IMR-90 (cell line): ENCODE measurements at regions not wholly inside any gene's neighbourhood (a gene's known extent, or its start where the extent isn't known, plus 50 kb on each side); places are given as distances from the start of the nearest gene placed in this dataset.

Source experiments
- ATAC-seq: fragments of 200-7000 bp; cut with Tn5 transposase; 2 replicates; pipeline ENCODE4 v1.9.1; 2020; ENCODE audit warnings: low read depth, mild to moderate bottlenecking, moderate library complexity
- BruUV-seq: library from RNA; stranded (reverse); fragments of 400-500 nt; replicated peaks from 2 replicates; lab custom pipeline; 2021; lab: Mats Ljungman, UMichigan
- CTCF ChIA-PET: fragments of 300-600 bp; formaldehyde crosslinking; extraction: SDS; loops from one replicate; lab custom pipeline; 2021; ENCODE audit warnings: antibody characterized with exemption; lab: Yijun Ruan, JAX
- POLR2A ChIA-PET: fragments of 300-600 bp; sonication (Branson Sonifier 250); formaldehyde crosslinking; loops from one replicate; lab custom pipeline; 2022; ENCODE audit warnings: antibody characterized with exemption; ENCODE audit not compliant: unreplicated experiment; lab: Charles Lee
- DNase-seq: peaks from one replicate; pipeline ENCODE4 v3.0.0; 2013
- H2AFZ ChIP-seq: replicated peaks from 2 replicates; pipeline ENCODE3; 2013; ENCODE audit warnings: low read length, mild to moderate bottlenecking; ENCODE audit not compliant: poor library complexity
- H2AK5ac ChIP-seq: 2 replicates; pipeline ENCODE4 v1.6.1; 2013; ENCODE audit warnings: low read depth, low read length, inconsistent platforms
- H2AK9ac ChIP-seq: replicated peaks from 2 replicates; pipeline ENCODE3; 2013; ENCODE audit warnings: mild to moderate bottlenecking, low read depth, low read length, moderate library complexity; ENCODE audit not compliant: poor library complexity
- H2BK120ac ChIP-seq: 2 replicates; pipeline ENCODE4 v1.6.1; 2013; ENCODE audit warnings: low read depth, low read length, inconsistent platforms
- H2BK15ac ChIP-seq: 3 replicates; pipeline ENCODE4 v1.6.1; 2013; ENCODE audit warnings: low read depth, low read length, inconsistent platforms
- H2BK20ac ChIP-seq: 2 replicates; pipeline ENCODE4 v1.6.1; 2013; ENCODE audit warnings: low read depth, mild to moderate bottlenecking, inconsistent platforms, low read length, moderate library complexity
- H2BK5ac ChIP-seq: 2 replicates; pipeline ENCODE4 v1.6.1; 2013; ENCODE audit warnings: mild to moderate bottlenecking, low read depth, low read length, inconsistent platforms; ENCODE audit not compliant: poor library complexity, severe bottlenecking
- H3K14ac ChIP-seq: replicated peaks from 2 replicates; pipeline ENCODE4 v1.6.1; 2013; ENCODE audit warnings: low read depth, low read length, inconsistent platforms
- H3K18ac ChIP-seq: 2 replicates; pipeline ENCODE4 v1.6.1; 2013; ENCODE audit warnings: low read depth, low read length, control low read depth
- H3K23ac ChIP-seq: 2 replicates; pipeline ENCODE4 v1.6.1; 2013; ENCODE audit warnings: low read depth, low read length, inconsistent platforms
- H3K27ac ChIP-seq: 2 replicates; pipeline ENCODE4 v1.5.1; 2013; ENCODE audit warnings: mild to moderate bottlenecking, control low read depth, low read length; ENCODE audit not compliant: insufficient read depth
- H3K27me3 ChIP-seq: 2 replicates; pipeline ENCODE4 v1.6.1; 2013; ENCODE audit warnings: low read length; ENCODE audit not compliant: control insufficient read depth, insufficient read depth
- H3K36me3 ChIP-seq: 2 replicates; pipeline ENCODE4 v1.6.1; 2013; ENCODE audit warnings: low read length, mixed read lengths; ENCODE audit not compliant: control insufficient read depth, insufficient read depth
- H3K4ac ChIP-seq: 2 replicates; pipeline ENCODE4 v1.6.1; 2013; ENCODE audit warnings: low read depth, low read length, inconsistent platforms
- H3K4me1 ChIP-seq: 2 replicates; pipeline ENCODE4 v1.6.1; 2013; ENCODE audit warnings: low read length, mixed read lengths; ENCODE audit not compliant: control insufficient read depth, insufficient read depth
- H3K4me2 ChIP-seq: 2 replicates; pipeline ENCODE4 v1.6.1; 2013; ENCODE audit warnings: low read depth, mild to moderate bottlenecking, control low read depth, low read length, moderate library complexity
- H3K4me3 ChIP-seq: 2 replicates; pipeline ENCODE4 v1.5.1; 2013; ENCODE audit warnings: low read depth, mild to moderate bottlenecking, control low read depth, low read length, moderate library complexity; ENCODE audit not compliant: insufficient read depth
- H3K56ac ChIP-seq: 2 replicates; pipeline ENCODE4 v1.6.1; 2013; ENCODE audit warnings: low read length, inconsistent platforms; ENCODE audit not compliant: insufficient read depth; ENCODE audit errors: extremely low read depth
- H3K79me1 ChIP-seq, 2 experiments: 2 replicates each; pipeline ENCODE4 v1.6.1; 2013; ENCODE audit warnings: low read length in 2 of 2, inconsistent platforms in 1 of 2, low read depth in 1 of 2
- H3K9ac ChIP-seq: 2 replicates; pipeline ENCODE4 v1.6.1; 2013; ENCODE audit warnings: low read depth, low read length, control low read depth
- H3K9me1 ChIP-seq: 2 replicates; pipeline ENCODE4 v1.6.1; 2013; ENCODE audit warnings: low read length, inconsistent platforms; ENCODE audit not compliant: insufficient read depth
- H3K9me3 ChIP-seq: 2 replicates; pipeline ENCODE4 v1.6.1; 2013; ENCODE audit warnings: low read length; ENCODE audit not compliant: control insufficient read depth, insufficient read depth
- H4K20me1 ChIP-seq: 2 replicates; pipeline ENCODE4 v1.6.1; 2013; ENCODE audit warnings: low read length, inconsistent platforms; ENCODE audit not compliant: insufficient read depth
- H4K5ac ChIP-seq: 2 replicates; pipeline ENCODE4 v1.6.1; 2013; ENCODE audit warnings: mild to moderate bottlenecking, low read depth, low read length, control low read depth
- H4K8ac ChIP-seq, 2 experiments: 2 replicates each; pipeline ENCODE4 v1.6.1; 2013; ENCODE audit warnings: low read depth in 2 of 2, low read length in 2 of 2, control low read depth in 1 of 2, inconsistent platforms in 1 of 2
- H4K91ac ChIP-seq: 2 replicates; pipeline ENCODE4 v1.6.1; 2013; ENCODE audit warnings: low read depth, low read length, inconsistent platforms; ENCODE audit not compliant: insufficient read depth
- RCOR1 ChIP-seq: IDR thresholded peaks from 2 replicates; pipeline ENCODE4 v1.6.1; 2012; ENCODE audit warnings: mild to moderate bottlenecking, low read length, improper control_type of control experiment; ENCODE audit not compliant: insufficient replicate concordance
- WGBS, 2 experiments: methylation state at CpG; one replicate each; pipeline versions ENCODE4 v1.1.5 to v1.1.7; 2013; ENCODE audit warnings: missing lambda C conversion rate in 2 of 2; ENCODE audit not compliant: insufficient read length in 1 of 2; ENCODE audit errors: extremely low coverage in 2 of 2; 5-methylcytosine and 5-hydroxymethylcytosine counted together
- dilution Hi-C: fragments of 300-500 bp; cut with HindIII; formaldehyde crosslinking; loops from one replicate; pipeline ENCODE4 v1.14.3; 2018; ENCODE audit warnings: low sequenced_read_pairs; ENCODE audit not compliant: unreplicated experiment
- in situ Hi-C: fragments of 300-500 bp; cut with MboI; formaldehyde crosslinking; loops from 3 replicates; pipeline ENCODE4 v1.14.3; 2019; ENCODE audit warnings: low sequenced_read_pairs, inconsistent platforms, mixed read lengths
- intact Hi-C: fragments of 100-400 bp; cut with micrococcal nuclease; formaldehyde crosslinking; loops from 2 replicates; pipeline ENCODE4 v1.10.0; 2022
- TF ChIP-seq, protein P1 (sequence below): conservative IDR thresholded peaks from 2 replicates; pipeline ENCODE4 v1.5.1; 2012; ENCODE audit warnings: mild to moderate bottlenecking, low read depth, low read length, improper control_type of control experiment

DNA sequence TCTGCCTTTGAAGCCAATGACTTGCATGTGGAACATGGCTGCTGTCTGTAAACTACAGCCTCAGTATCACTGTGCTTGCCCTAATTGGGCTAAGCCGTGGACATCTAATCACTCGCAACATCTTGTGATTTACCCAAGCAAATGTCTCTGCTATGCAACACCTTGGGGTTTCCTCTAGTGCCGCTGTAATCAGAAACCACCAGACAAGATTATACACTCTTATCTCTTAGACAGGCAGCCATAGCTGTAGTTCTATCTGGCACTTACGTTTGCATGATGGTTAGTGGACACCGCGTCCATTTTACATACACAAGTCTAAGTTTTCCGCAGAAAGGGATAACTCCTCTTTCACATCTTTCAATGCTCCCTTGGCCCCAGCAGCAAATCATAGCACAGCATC, 204.3 kb upstream of the CCDC68 start:
- intact Hi-C loops: no loop called here
- Histone ChIP-seq H2AFZ (no peak overlapping the region), H3K4me3 (no peak overlapping the region), H3K4me2 (no peak overlapping the region), H2BK20ac (no peak overlapping the region), H3K79me1 (no peaks in the 10 kb centered on the region), H3K36me3 (no peaks in the 10 kb centered on the region), H2BK15ac (no peak overlapping the region), H3K4me1 (no peaks in the 10 kb centered on the region), H3K9me3 (no peaks in the 10 kb centered on the region), H4K91ac (no peak overlapping the region), H4K20me1 (no peaks in the 10 kb centered on the region), H3K4ac (no peak overlapping the region), H2AK9ac (no peak overlapping the region), H2AK5ac (no peak overlapping the region), H4K8ac (no peak overlapping the region), H3K14ac (no peak overlapping the region), H2BK120ac (no peak overlapping the region), H3K9me1 (no peaks in the 10 kb centered on the region), H3K27me3 (peaks cover 21% of the 10 kb centered on the region), H3K27ac (no peak overlapping the region), H3K18ac (no peak overlapping the region), H3K9ac (no peak overlapping the region), H2BK5ac (no peak overlapping the region), H4K5ac (no peak overlapping the region), H3K23ac (no peak overlapping the region), H3K56ac (no peak overlapping the region)
- ChIA-PET CTCF (no interaction called here), POLR2A (no interaction called here)
- WGBS, 2 experiments: 53% methylated on average over 4 of the region's 7 CpGs; no CpG with 5 or more reads in 1 of the 2 experiments
- TF ChIP-seq, protein P1, sequence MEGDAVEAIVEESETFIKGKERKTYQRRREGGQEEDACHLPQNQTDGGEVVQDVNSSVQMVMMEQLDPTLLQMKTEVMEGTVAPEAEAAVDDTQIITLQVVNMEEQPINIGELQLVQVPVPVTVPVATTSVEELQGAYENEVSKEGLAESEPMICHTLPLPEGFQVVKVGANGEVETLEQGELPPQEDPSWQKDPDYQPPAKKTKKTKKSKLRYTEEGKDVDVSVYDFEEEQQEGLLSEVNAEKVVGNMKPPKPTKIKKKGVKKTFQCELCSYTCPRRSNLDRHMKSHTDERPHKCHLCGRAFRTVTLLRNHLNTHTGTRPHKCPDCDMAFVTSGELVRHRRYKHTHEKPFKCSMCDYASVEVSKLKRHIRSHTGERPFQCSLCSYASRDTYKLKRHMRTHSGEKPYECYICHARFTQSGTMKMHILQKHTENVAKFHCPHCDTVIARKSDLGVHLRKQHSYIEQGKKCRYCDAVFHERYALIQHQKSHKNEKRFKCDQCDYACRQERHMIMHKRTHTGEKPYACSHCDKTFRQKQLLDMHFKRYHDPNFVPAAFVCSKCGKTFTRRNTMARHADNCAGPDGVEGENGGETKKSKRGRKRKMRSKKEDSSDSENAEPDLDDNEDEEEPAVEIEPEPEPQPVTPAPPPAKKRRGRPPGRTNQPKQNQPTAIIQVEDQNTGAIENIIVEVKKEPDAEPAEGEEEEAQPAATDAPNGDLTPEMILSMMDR: no peak
- TF ChIP-seq RCOR1: no peak
- DNase-seq: no peak
- in situ Hi-C loops: loop anchor here (10.0 kb wide), 1 partner anchor 61 kb away; no protein-coding TSS in a partner anchor
- ATAC-seq: no peak
- no TSS peak for BruUV-seq
- dilution Hi-C loops: no loop called here
